ENCODE measurements at regions not wholly inside any gene's neighbourhood (a gene's known extent, or its start where the extent isn't known, plus 50 kb on each side); places are given as distances from the start of the nearest gene placed in this dataset.

GRCh38 chr5:117942861-117943519, 1045.4 kb downstream of the DTWD2 start:
- no peak for TF ChIP-seq CTCF (IDR thresholded peaks at IDR 0.05; ENCODE audit: borderline replicate concordance, control extremely low read depth, extremely low read depth, insufficient read depth, missing control alignments)
- in situ Hi-C loops (cut with MboI; ENCODE audit: low sequenced_read_pairs, unreplicated experiment), result no loop called here
- no peak for DNase-seq (ENCODE audit: low spot score)

GRCh38 chr5:117893211-117893610, 1095.1 kb downstream of the DTWD2 start:
- no peak for DNase-seq (ENCODE audit: low spot score)
- TF ChIP-seq CTCF (IDR thresholded peaks at IDR 0.05; ENCODE audit: borderline replicate concordance, control extremely low read depth, extremely low read depth, insufficient read depth, missing control alignments), result no peak
- in situ Hi-C loops (cut with MboI; ENCODE audit: low sequenced_read_pairs, unreplicated experiment), result no loop called here

- no peak for DNase-seq (ENCODE audit: low spot score)
- in situ Hi-C loops (cut with MboI; ENCODE audit: low sequenced_read_pairs, unreplicated experiment), result no loop called here
These were observed 1096.0 kb downstream of the DTWD2 start for GRCh38 chr5:117892360-117892759.

GRCh38 chr5:117889596-117889995, 1098.8 kb downstream of the DTWD2 start:
- in situ Hi-C loops (cut with MboI; ENCODE audit: low sequenced_read_pairs, unreplicated experiment), result no loop called here
- no peak for DNase-seq (ENCODE audit: low spot score)
- TF ChIP-seq CTCF (IDR thresholded peaks at IDR 0.05; ENCODE audit: borderline replicate concordance, control extremely low read depth, extremely low read depth, insufficient read depth, missing control alignments), result no peak

More at GRCh38 chr5:117892360-117892759, 1096.0 kb downstream of the DTWD2 start:
- no peak for TF ChIP-seq CTCF (IDR thresholded peaks at IDR 0.05; ENCODE audit: borderline replicate concordance, control extremely low read depth, extremely low read depth, insufficient read depth, missing control alignments)

GRCh38 chr5:117888688-117889087, 1099.7 kb downstream of the DTWD2 start:
- TF ChIP-seq CTCF (IDR thresholded peaks at IDR 0.05; ENCODE audit: borderline replicate concordance, control extremely low read depth, extremely low read depth, insufficient read depth, missing control alignments), result no peak
- in situ Hi-C loops (cut with MboI; ENCODE audit: low sequenced_read_pairs, unreplicated experiment), result no loop called here
- peak; percentile 21 for DNase-seq (ENCODE audit: low spot score)

- no peak for TF ChIP-seq CTCF (IDR thresholded peaks at IDR 0.05; ENCODE audit: borderline replicate concordance, control extremely low read depth, extremely low read depth, insufficient read depth, missing control alignments)
- in situ Hi-C loops (cut with MboI; ENCODE audit: low sequenced_read_pairs, unreplicated experiment), result no loop called here
These were observed 1106.7 kb downstream of the DTWD2 start for GRCh38 chr5:117881426-117882230.

More at GRCh38 chr5:117881426-117882230, 1106.7 kb downstream of the DTWD2 start:
- DNase-seq (ENCODE audit: low spot score), result no peak
